ENCODE measurements at regions not wholly inside any gene's neighbourhood (a gene's known extent, or its start where the extent isn't known, plus 50 kb on each side); places are given as distances from the start of the nearest gene placed in this dataset.
"Not testable (repeated sequence)": the region's sequence is repeated elsewhere in the genome, so short reads cannot be mapped to it uniquely, and the experiment has no call there.

DNA sequence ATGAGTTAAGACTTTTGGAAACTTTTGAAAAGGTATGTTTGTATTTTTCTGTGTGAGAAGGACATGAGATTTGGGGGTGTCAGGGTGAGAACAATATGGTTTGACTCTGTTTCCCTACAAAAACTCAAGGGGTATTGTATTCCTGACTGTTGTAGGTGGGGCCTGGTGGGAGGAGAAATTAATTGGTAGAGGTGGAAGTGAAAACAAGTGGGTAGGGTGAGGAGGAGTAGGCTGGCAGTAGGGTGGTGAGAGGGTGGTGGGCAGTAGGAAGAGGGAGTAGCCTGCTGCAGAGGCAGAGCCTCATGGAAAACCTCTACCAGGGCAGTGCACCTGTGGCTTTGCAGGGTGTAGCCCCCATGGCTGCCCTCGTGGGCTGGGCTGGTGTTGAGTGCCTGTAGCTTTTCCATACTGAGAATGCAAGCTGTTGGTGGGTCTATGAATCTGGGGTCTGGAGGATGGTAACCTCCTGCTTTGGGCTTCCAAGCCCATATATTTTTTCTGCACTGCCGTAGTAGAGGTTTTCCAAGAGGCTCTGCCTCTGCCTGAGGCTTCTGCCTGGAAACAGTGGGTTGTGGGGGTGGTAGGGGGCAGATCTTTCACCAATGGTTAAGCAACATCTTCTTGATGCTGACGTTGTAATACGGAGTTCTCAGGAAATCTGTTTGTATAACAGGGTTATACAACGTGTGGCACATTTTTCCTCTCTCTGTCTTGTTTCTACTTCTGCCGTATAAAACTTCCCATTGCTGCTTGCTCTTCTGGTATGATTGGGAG, 133.6 kb upstream of the ZNF519 start:
- H3K4me1 ChIP-seq (ENCODE audit: control extremely low read depth in 1 of 4, control insufficient read depth in 4 of 4, insufficient read depth in 4 of 4, low read length in 3 of 4); H3K9me3 ChIP-seq (ENCODE audit: control extremely low read depth in 1 of 5, control insufficient read depth in 4 of 5, insufficient read depth in 2 of 5, low read depth in 1 of 5, low read length in 4 of 5); H3K27me3 ChIP-seq (replicated peaks in 2 of 5; ENCODE audit: control insufficient read depth in 4 of 5, insufficient read depth in 5 of 5, low read length in 4 of 5); H3K27ac ChIP-seq (ENCODE audit: insufficient read depth in 1 of 2, low read depth in 1 of 2, low read length in 2 of 2, poor library complexity in 1 of 2, severe bottlenecking in 2 of 2); DNase-seq; CTCF ChIA-PET; H3K4me3 ChIP-seq (ENCODE audit: control insufficient read depth in 1 of 7, extremely low read depth in 1 of 7, insufficient read depth in 4 of 7, low read depth in 2 of 7, low read length in 6 of 7); POLR2A ChIA-PET; H3K36me3 ChIP-seq (ENCODE audit: control insufficient read depth in 4 of 4, insufficient read depth in 4 of 4, low read length in 3 of 4): not testable (repeated sequence)
- WGBS (ENCODE audit: insufficient coverage): 80% methylated on average over 1 of the region's 6 CpGs

GRCh38 chr18:14262786-14263185, 130.6 kb upstream of the ZNF519 start:
- H3K4me1 ChIP-seq (ENCODE audit: control extremely low read depth in 1 of 4, control insufficient read depth in 4 of 4, insufficient read depth in 4 of 4, low read length in 3 of 4); H3K27me3 ChIP-seq (replicated peaks in 2 of 5; ENCODE audit: control insufficient read depth in 4 of 5, insufficient read depth in 5 of 5, low read length in 4 of 5); H3K36me3 ChIP-seq (ENCODE audit: control insufficient read depth in 4 of 4, insufficient read depth in 4 of 4, low read length in 3 of 4); CTCF ChIA-PET; H3K4me3 ChIP-seq (ENCODE audit: control insufficient read depth in 1 of 7, extremely low read depth in 1 of 7, insufficient read depth in 4 of 7, low read depth in 2 of 7, low read length in 6 of 7); DNase-seq; H3K9me3 ChIP-seq (ENCODE audit: control extremely low read depth in 1 of 5, control insufficient read depth in 4 of 5, insufficient read depth in 2 of 5, low read depth in 1 of 5, low read length in 4 of 5); H3K27ac ChIP-seq (ENCODE audit: insufficient read depth in 1 of 2, low read depth in 1 of 2, low read length in 2 of 2, poor library complexity in 1 of 2, severe bottlenecking in 2 of 2); POLR2A ChIA-PET: not testable (repeated sequence)
- WGBS (ENCODE audit: insufficient coverage): 100% methylated on average over 2 of the region's 3 CpGs

DNA sequence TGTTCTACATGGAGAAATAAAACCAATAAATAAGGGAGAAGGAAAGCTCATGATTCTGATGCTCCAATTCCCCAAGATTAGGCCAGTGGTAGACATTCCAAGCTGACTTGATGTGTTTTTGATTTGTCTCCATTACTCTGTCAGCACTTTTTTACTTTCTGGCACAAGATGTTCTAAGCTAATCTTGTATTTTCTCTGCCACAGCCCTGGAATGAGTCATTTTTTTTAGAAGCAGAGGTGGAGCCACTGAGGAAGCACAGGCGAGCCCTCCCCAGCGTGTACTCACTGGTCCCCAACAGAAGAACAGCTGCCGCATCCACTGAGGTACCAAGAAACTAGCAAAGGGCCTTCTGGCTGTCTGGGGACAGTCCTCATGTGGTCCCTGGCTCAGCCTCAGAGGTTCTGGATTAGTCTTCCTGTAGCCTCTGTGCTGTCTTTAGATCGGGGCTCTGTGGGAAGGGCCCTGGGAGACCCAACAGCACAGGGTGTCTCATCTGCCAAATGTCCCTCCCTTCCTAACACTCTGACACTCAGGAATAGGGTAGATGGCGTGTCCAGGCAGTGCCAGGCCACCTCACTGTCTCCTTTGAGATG, 117.9 kb upstream of the ZNF519 start:
- H3K27me3 ChIP-seq (replicated peaks in 2 of 5; ENCODE audit: control insufficient read depth in 4 of 5, insufficient read depth in 5 of 5, low read length in 4 of 5); H3K4me1 ChIP-seq (ENCODE audit: control extremely low read depth in 1 of 4, control insufficient read depth in 4 of 4, insufficient read depth in 4 of 4, low read length in 3 of 4); POLR2A ChIA-PET; DNase-seq; H3K4me3 ChIP-seq (ENCODE audit: control insufficient read depth in 1 of 7, extremely low read depth in 1 of 7, insufficient read depth in 4 of 7, low read depth in 2 of 7, low read length in 6 of 7); H3K9me3 ChIP-seq (ENCODE audit: control extremely low read depth in 1 of 5, control insufficient read depth in 4 of 5, insufficient read depth in 2 of 5, low read depth in 1 of 5, low read length in 4 of 5); CTCF ChIA-PET; H3K36me3 ChIP-seq (ENCODE audit: control insufficient read depth in 4 of 4, insufficient read depth in 4 of 4, low read length in 3 of 4); H3K27ac ChIP-seq (ENCODE audit: insufficient read depth in 1 of 2, low read depth in 1 of 2, low read length in 2 of 2, poor library complexity in 1 of 2, severe bottlenecking in 2 of 2): not testable (repeated sequence)
- WGBS (ENCODE audit: insufficient coverage): no CpG with 5 or more reads among the region's 5 CpGs

DNA sequence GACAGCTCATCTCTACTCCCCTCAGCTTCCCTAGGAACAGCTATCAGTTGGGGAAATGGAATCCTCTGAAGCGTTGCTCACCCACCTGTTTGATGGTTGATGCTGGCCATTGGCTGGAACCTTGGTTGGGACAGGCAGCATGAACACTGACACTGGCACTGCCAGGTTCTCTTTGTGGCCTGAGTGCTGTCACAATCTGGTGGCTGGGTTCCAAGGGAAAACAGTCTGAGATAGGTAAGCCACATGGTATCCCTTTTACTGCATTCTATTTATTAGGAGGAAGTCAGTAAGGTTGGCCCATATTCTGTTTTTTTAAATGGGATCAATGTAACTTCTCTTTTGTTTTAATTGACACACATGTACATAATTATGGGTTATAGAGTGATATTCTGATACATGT, 107.0 kb upstream of the ZNF519 start:
- H3K36me3 ChIP-seq (ENCODE audit: control insufficient read depth in 4 of 4, insufficient read depth in 4 of 4, low read length in 3 of 4); CTCF ChIA-PET; DNase-seq; H3K4me3 ChIP-seq (ENCODE audit: control insufficient read depth in 1 of 7, extremely low read depth in 1 of 7, insufficient read depth in 4 of 7, low read depth in 2 of 7, low read length in 6 of 7); H3K9me3 ChIP-seq (ENCODE audit: control extremely low read depth in 1 of 5, control insufficient read depth in 4 of 5, insufficient read depth in 2 of 5, low read depth in 1 of 5, low read length in 4 of 5); POLR2A ChIA-PET; H3K4me1 ChIP-seq (ENCODE audit: control extremely low read depth in 1 of 4, control insufficient read depth in 4 of 4, insufficient read depth in 4 of 4, low read length in 3 of 4); H3K27ac ChIP-seq (ENCODE audit: insufficient read depth in 1 of 2, low read depth in 1 of 2, low read length in 2 of 2, poor library complexity in 1 of 2, severe bottlenecking in 2 of 2); H3K27me3 ChIP-seq (replicated peaks in 2 of 5; ENCODE audit: control insufficient read depth in 4 of 5, insufficient read depth in 5 of 5, low read length in 4 of 5): not testable (repeated sequence)
- no CpG with 5 or more reads among the region's 1 CpG for WGBS (ENCODE audit: insufficient coverage)

DNA sequence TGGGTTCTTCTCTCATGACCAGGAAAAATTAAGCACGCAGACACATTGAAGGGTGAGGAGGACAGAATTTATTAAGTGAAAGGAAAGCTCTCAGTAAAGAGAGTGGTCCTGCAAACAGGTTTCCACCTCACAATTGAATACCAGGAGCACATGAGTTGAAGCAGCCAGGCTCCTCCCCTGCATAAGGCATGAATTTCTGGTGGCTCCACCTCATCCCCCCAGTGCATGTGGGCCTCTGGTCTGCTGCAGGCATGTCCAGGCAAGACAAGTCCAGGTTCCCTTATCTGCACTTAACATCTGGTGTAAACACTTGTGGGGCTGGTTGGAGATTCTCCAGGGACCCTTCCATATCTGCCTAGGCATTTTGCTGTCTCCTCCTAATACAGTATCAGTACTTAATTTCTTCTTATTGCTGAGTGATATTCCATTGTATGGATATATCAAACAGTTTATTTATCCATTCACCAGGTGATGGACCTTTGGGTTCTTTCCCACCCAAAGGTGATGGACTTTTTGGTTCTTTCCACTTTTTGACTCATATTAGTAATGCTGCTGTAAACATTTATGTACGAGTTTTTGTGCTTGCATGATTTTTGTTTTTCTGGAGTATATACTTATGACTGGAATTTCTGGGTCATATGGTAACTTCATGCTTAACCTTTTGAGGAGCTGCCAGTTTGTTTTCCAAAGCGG, 104.3 kb upstream of the ZNF519 start:
- H3K27ac ChIP-seq (ENCODE audit: insufficient read depth in 1 of 2, low read depth in 1 of 2, low read length in 2 of 2, poor library complexity in 1 of 2, severe bottlenecking in 2 of 2); H3K27me3 ChIP-seq (replicated peaks in 2 of 5; ENCODE audit: control insufficient read depth in 4 of 5, insufficient read depth in 5 of 5, low read length in 4 of 5); H3K4me1 ChIP-seq (ENCODE audit: control extremely low read depth in 1 of 4, control insufficient read depth in 4 of 4, insufficient read depth in 4 of 4, low read length in 3 of 4); POLR2A ChIA-PET; H3K4me3 ChIP-seq (ENCODE audit: control insufficient read depth in 1 of 7, extremely low read depth in 1 of 7, insufficient read depth in 4 of 7, low read depth in 2 of 7, low read length in 6 of 7); H3K36me3 ChIP-seq (ENCODE audit: control insufficient read depth in 4 of 4, insufficient read depth in 4 of 4, low read length in 3 of 4); CTCF ChIA-PET; DNase-seq; H3K9me3 ChIP-seq (ENCODE audit: control extremely low read depth in 1 of 5, control insufficient read depth in 4 of 5, insufficient read depth in 2 of 5, low read depth in 1 of 5, low read length in 4 of 5): not testable (repeated sequence)
- WGBS (ENCODE audit: insufficient coverage): no CpG with 5 or more reads among the region's 3 CpGs

- no CpG with 5 or more reads among the region's 4 CpGs for WGBS (ENCODE audit: insufficient coverage)
These were observed 93.0 kb upstream of the ZNF519 start for GRCh38 chr18:14225286-14225679.

GRCh38 chr18:14224551-14225285, 92.5 kb upstream of the ZNF519 start:
- H3K27me3 ChIP-seq (replicated peaks in 2 of 5; ENCODE audit: control insufficient read depth in 4 of 5, insufficient read depth in 5 of 5, low read length in 4 of 5); CTCF ChIA-PET; H3K36me3 ChIP-seq (ENCODE audit: control insufficient read depth in 4 of 4, insufficient read depth in 4 of 4, low read length in 3 of 4); H3K4me3 ChIP-seq (ENCODE audit: control insufficient read depth in 1 of 7, extremely low read depth in 1 of 7, insufficient read depth in 4 of 7, low read depth in 2 of 7, low read length in 6 of 7); H3K4me1 ChIP-seq (ENCODE audit: control extremely low read depth in 1 of 4, control insufficient read depth in 4 of 4, insufficient read depth in 4 of 4, low read length in 3 of 4); H3K9me3 ChIP-seq (ENCODE audit: control extremely low read depth in 1 of 5, control insufficient read depth in 4 of 5, insufficient read depth in 2 of 5, low read depth in 1 of 5, low read length in 4 of 5); POLR2A ChIA-PET; H3K27ac ChIP-seq (ENCODE audit: insufficient read depth in 1 of 2, low read depth in 1 of 2, low read length in 2 of 2, poor library complexity in 1 of 2, severe bottlenecking in 2 of 2); DNase-seq: not testable (repeated sequence)
- WGBS (ENCODE audit: insufficient coverage): 97% methylated on average over 18 of the region's 27 CpGs

More at GRCh38 chr18:14225286-14225679, 93.0 kb upstream of the ZNF519 start:
- H3K36me3 ChIP-seq (ENCODE audit: control insufficient read depth in 4 of 4, insufficient read depth in 4 of 4, low read length in 3 of 4); H3K9me3 ChIP-seq (ENCODE audit: control extremely low read depth in 1 of 5, control insufficient read depth in 4 of 5, insufficient read depth in 2 of 5, low read depth in 1 of 5, low read length in 4 of 5); H3K4me1 ChIP-seq (ENCODE audit: control extremely low read depth in 1 of 4, control insufficient read depth in 4 of 4, insufficient read depth in 4 of 4, low read length in 3 of 4); H3K27ac ChIP-seq (ENCODE audit: insufficient read depth in 1 of 2, low read depth in 1 of 2, low read length in 2 of 2, poor library complexity in 1 of 2, severe bottlenecking in 2 of 2); DNase-seq; H3K27me3 ChIP-seq (replicated peaks in 2 of 5; ENCODE audit: control insufficient read depth in 4 of 5, insufficient read depth in 5 of 5, low read length in 4 of 5); POLR2A ChIA-PET; H3K4me3 ChIP-seq (ENCODE audit: control insufficient read depth in 1 of 7, extremely low read depth in 1 of 7, insufficient read depth in 4 of 7, low read depth in 2 of 7, low read length in 6 of 7); CTCF ChIA-PET: not testable (repeated sequence)
